Parathyroid adenoma (tissue), 2 donors: ENCODE measurements at regions not wholly inside any gene's neighbourhood (a gene's known extent, or its start where the extent isn't known, plus 50 kb on each side); places are given as distances from the start of the nearest gene placed in this dataset.

Experiments
- H2AFZ ChIP-seq: fragments of 300-600 bp; sonication (generic); one replicate; pipeline ENCODE4 v1.7.0; 2017; ENCODE audit warnings: antibody characterized with exemption, mild to moderate bottlenecking
- H3K27ac ChIP-seq: fragments of 300-600 bp; sonication (generic); one replicate; pipeline ENCODE4 v1.7.0; 2017
- H3K27me3 ChIP-seq: fragments of 300-600 bp; sonication (generic); one replicate; pipeline ENCODE4 v1.7.0; 2017; ENCODE audit warnings: low read length; ENCODE audit not compliant: control insufficient read depth, insufficient read depth
- H3K36me3 ChIP-seq: fragments of 300-600 bp; sonication (generic); one replicate; pipeline ENCODE4 v1.7.0; 2017; ENCODE audit warnings: low read length; ENCODE audit not compliant: control insufficient read depth, insufficient read depth
- H3K4me1 ChIP-seq: fragments of 300-600 bp; sonication (generic); one replicate; pipeline ENCODE4 v1.7.0; 2017; ENCODE audit warnings: control low read depth
- H3K4me2 ChIP-seq: fragments of 300-600 bp; sonication (generic); one replicate; pipeline ENCODE4 v1.7.0; 2017; ENCODE audit warnings: low read length
- H3K4me3 ChIP-seq: fragments of 300-600 bp; sonication (generic); one replicate; pipeline ENCODE4 v1.7.0; 2017; ENCODE audit warnings: low read depth, low read length
- H3K79me2 ChIP-seq: fragments of 300-600 bp; sonication (generic); one replicate; pipeline ENCODE4 v1.7.0; 2017; ENCODE audit warnings: control low read depth
- H3K9ac ChIP-seq: fragments of 300-600 bp; sonication (generic); one replicate; pipeline ENCODE4 v1.7.0; 2017; ENCODE audit warnings: mild to moderate bottlenecking
- H3K9me3 ChIP-seq: fragments of 300-600 bp; sonication (generic); one replicate; pipeline ENCODE4 v1.7.0; 2017; ENCODE audit warnings: low read length; ENCODE audit not compliant: control insufficient read depth
- TF ChIP-seq, protein P1 (sequence below): fragments of 300-600 bp; sonication (generic); IDR thresholded peaks from one replicate; pipeline ENCODE4 v1.7.0; 2017; ENCODE audit warnings: antibody characterized with exemption, mild to moderate bottlenecking
- donor health status: primary hyperparathyroidism.

DNA sequence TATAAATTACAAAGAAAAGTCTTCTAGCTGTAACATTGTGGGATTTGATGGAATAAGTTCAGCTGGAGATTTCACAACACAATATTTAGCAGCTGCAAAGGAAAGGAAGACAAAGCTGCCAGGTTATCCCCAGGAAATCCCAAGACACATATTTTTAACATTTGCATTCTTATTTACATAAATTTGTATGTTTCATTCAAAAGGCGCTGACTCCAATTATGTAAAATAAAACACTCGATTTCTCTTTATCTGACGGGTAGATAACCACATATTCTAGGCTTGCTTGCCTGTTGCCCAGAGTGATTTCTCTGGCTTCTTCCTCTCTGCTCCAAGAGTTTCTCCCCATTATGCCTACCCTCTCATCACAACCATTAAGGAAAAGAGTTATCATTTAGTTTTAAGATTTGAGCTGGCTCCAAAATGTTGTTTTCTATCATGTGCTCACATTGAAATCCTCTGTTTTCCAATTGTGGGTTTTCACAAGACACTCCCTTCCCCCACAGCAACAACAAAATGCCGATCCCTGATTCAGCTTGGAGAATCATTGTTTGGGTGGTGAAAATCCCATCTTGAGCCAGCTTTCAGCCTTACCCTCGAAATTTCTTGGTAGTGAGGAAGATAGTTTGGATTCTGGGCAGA lies 128.2 kb upstream of the RASGEF1B start:
- H3K27me3 ChIP-seq = no peaks in the 10 kb centered on the region
- peaks cover 9% of the 10 kb centered on the region for H3K4me1 ChIP-seq
- H3K9me3 ChIP-seq = no peaks in the 10 kb centered on the region
- TF ChIP-seq, protein P1, sequence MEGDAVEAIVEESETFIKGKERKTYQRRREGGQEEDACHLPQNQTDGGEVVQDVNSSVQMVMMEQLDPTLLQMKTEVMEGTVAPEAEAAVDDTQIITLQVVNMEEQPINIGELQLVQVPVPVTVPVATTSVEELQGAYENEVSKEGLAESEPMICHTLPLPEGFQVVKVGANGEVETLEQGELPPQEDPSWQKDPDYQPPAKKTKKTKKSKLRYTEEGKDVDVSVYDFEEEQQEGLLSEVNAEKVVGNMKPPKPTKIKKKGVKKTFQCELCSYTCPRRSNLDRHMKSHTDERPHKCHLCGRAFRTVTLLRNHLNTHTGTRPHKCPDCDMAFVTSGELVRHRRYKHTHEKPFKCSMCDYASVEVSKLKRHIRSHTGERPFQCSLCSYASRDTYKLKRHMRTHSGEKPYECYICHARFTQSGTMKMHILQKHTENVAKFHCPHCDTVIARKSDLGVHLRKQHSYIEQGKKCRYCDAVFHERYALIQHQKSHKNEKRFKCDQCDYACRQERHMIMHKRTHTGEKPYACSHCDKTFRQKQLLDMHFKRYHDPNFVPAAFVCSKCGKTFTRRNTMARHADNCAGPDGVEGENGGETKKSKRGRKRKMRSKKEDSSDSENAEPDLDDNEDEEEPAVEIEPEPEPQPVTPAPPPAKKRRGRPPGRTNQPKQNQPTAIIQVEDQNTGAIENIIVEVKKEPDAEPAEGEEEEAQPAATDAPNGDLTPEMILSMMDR = no peak
- H3K9ac ChIP-seq = no peak overlapping the region
- H2AFZ ChIP-seq = peak overlapping the region; percentile 68
- H3K36me3 ChIP-seq = no peaks in the 10 kb centered on the region
- no peak overlapping the region for H3K27ac ChIP-seq
- H3K79me2 ChIP-seq = no peaks in the 10 kb centered on the region
- H3K4me3 ChIP-seq = no peak overlapping the region
- no peak overlapping the region for H3K4me2 ChIP-seq

GRCh38 chr4:81595798-81596610 lies 124.3 kb upstream of the RASGEF1B start:
- Histone ChIP-seq H3K9me3 (no peaks in the 10 kb centered on the region), H3K27me3 (no peaks in the 10 kb centered on the region), H3K79me2 (no peaks in the 10 kb centered on the region), H3K9ac (no peak overlapping the region), H3K4me2 (peak overlapping the region; percentile 22), H3K4me3 (no peak overlapping the region), H3K27ac (no peak overlapping the region), H3K4me1 (peaks cover 8% of the 10 kb centered on the region), H2AFZ (no peak overlapping the region), H3K36me3 (no peaks in the 10 kb centered on the region)
- TF ChIP-seq, protein P1 = no peak

- no peak overlapping the region for H2AFZ ChIP-seq
- H3K36me3 ChIP-seq = no peaks in the 10 kb centered on the region
Observed at GRCh38 chr4:81595287-81595686, 123.6 kb upstream of the RASGEF1B start.

DNA sequence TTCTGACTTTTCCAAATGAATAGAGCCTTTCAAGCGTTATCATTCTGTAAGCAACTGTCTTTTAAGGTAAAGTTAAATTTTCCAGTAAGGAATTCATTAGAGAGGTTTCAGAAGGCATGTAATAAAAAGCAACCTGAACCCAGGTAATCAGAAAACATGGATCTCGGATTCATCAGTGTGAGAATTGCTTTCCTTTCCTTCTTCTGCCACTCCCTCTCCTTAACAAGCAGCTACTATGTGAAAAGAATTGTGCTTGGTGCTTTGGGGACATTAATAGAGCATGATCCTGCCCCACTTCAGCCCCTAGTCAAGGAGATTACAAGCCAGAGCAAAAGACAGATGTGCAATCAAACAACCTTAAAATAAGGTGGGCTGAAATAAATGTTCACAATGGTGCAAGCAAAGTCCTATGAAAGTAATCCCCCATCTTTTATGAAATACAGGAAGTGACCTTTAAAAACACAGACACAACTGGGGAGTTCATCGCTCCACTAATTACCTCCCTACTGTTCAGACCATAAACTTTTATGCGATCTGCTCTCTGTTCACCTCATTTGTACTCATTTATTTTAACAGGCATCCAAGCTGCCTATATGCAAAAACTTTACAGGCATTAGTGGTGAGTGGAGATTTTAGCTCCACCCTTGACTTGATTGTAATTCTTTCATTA lies 122.9 kb upstream of the RASGEF1B start:
- no peaks in the 10 kb centered on the region for H3K79me2 ChIP-seq
- no peaks in the 10 kb centered on the region for H3K9me3 ChIP-seq
- no peaks in the 10 kb centered on the region for H3K27me3 ChIP-seq
- no peak overlapping the region for H3K9ac ChIP-seq
- no peak overlapping the region for H3K27ac ChIP-seq
- no peak overlapping the region for H3K4me2 ChIP-seq
- no peak overlapping the region for H3K4me3 ChIP-seq
- TF ChIP-seq, protein P1 = no peak
- peaks cover 3% of the 10 kb centered on the region for H3K4me1 ChIP-seq
- no peaks in the 10 kb centered on the region for H3K36me3 ChIP-seq
- H2AFZ ChIP-seq = peak overlapping the region; percentile 38

More at GRCh38 chr4:81595287-81595686, 123.6 kb upstream of the RASGEF1B start:
- Histone ChIP-seq H3K9ac (no peak overlapping the region), H3K4me3 (no peak overlapping the region), H3K4me1 (peaks cover 5% of the 10 kb centered on the region), H3K27me3 (no peaks in the 10 kb centered on the region), H3K4me2 (no peak overlapping the region), H3K79me2 (no peaks in the 10 kb centered on the region), H3K27ac (no peak overlapping the region), H3K9me3 (no peaks in the 10 kb centered on the region)
- TF ChIP-seq, protein P1 = no peak
